OCI-LY1 (cell line): ENCODE measurements at regions not wholly inside any gene's neighbourhood (a gene's known extent, or its start where the extent isn't known, plus 50 kb on each side); places are given as distances from the start of the nearest gene placed in this dataset.
"Not testable (repeated sequence)": the region's sequence is repeated elsewhere in the genome, so short reads cannot be mapped to it uniquely, and the experiment has no call there.

Experiments used
- CTCF ChIP-seq: fragments of 200-600 bp; sonication (generic), shearing (Covaris generic); IDR thresholded peaks from 2 replicates; pipeline ENCODE4 v1.5.1; 2017; ENCODE audit warnings: mild to moderate bottlenecking, antibody characterized with exemption, low read length, moderate library complexity, mixed read lengths
- EZH2 ChIP-seq: fragments of 200-600 bp; sonication (generic), shearing (Covaris generic); IDR thresholded peaks from 2 replicates; pipeline ENCODE4 v1.8.0; 2017; ENCODE audit warnings: borderline replicate concordance, mixed run types, mild to moderate bottlenecking, antibody characterized with exemption, low read length, moderate library complexity, mixed read lengths

DNA sequence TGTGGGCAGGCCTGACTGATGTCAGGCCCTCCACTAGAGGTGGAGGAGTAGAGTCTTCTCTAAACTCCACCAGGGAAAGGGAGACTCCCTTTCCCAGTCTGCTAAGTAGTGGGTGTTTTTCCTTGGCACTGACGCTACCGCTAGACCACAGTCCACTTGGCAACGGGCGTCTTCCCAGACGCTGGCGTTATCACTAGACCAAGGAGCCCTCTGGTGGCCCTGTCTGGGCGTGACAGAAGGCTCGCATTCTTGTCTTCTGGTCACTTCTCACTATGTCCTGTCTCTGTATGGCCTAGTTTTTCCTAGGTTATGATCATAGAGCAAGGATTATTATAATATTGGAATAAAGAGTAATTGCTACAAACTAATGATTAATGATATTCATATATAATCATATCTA is 252.1 kb downstream of the TRIML1 start:
- not testable (repeated sequence) for TF ChIP-seq CTCF, EZH2
